GM12892 (cell line): ENCODE measurements at regions not wholly inside any gene's neighbourhood (a gene's known extent, or its start where the extent isn't known, plus 50 kb on each side); places are given as distances from the start of the nearest gene placed in this dataset.
"Not testable (repeated sequence)": the region's sequence is repeated elsewhere in the genome, so short reads cannot be mapped to it uniquely, and the experiment has no call there.

Source experiments
- DNase-seq: peaks from one replicate; pipeline ENCODE4 v3.0.0; 2011; ENCODE audit not compliant: insufficient read length
- FAIRE-seq: peaks from 2 replicates; lab custom pipeline; 2011; peaks lifted over from hg19 to GRCh38; lab: Jason Lieb, UNC
- POLR2A ChIP-seq: IDR thresholded peaks from 2 replicates; pipeline ENCODE4 v1.6.1; 2011; ENCODE audit warnings: low read depth, low read length, control low read depth
- POLR2AphosphoS5 ChIP-seq: IDR thresholded peaks from 2 replicates; pipeline ENCODE4 v1.6.1; 2011; ENCODE audit warnings: low read depth, low read length, control low read depth
- TAF1 ChIP-seq: IDR thresholded peaks from 2 replicates; pipeline ENCODE4 v1.6.1; 2011; ENCODE audit warnings: low read depth, mild to moderate bottlenecking, control low read depth, low read length, borderline replicate concordance

DNA sequence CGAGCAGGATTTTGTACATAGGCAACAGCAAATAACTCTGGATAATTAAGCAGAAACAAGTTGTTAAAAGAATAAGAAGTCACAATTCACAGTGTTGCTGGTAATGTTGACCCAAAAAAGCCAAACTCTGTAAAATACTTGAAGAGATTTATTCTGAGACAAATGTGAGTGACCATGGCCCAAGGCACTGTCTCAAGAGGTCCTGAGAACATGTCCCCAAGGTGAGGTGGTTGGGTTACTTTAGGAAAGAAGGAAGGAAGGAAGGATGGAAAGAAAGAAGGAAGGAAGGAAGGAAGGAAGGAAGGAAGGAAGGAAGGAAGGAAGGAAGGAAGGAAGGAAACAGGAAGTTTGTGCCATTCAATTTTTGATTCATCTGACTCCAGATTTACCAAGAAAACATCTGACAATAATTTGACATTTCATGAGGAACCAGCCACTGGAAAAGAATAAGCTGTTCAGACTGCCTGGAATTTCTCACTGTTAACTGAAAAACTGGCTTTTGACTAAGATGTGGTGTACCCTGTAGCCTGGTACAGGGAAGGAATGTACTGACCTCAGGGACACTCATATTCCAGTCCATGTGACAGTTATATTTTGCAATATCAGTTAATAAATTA lies 295.9 kb upstream of the TNC start:
- FAIRE-seq (no peak), DNase-seq (no peak)
- TF ChIP-seq POLR2AphosphoS5 (no peak), POLR2A (no peak), TAF1 (no peak)

GRCh38 chr9:115414561-115414960 lies 296.6 kb upstream of the TNC start:
- TF ChIP-seq POLR2A (no peak), POLR2AphosphoS5 (no peak), TAF1 (no peak)
- no peak for DNase-seq
- no peak for FAIRE-seq

GRCh38 chr9:115415450-115415849 lies 297.5 kb upstream of the TNC start:
- DNase-seq (no peak), FAIRE-seq (no peak)
- TF ChIP-seq TAF1 (no peak), POLR2AphosphoS5 (no peak), POLR2A (no peak)

DNA sequence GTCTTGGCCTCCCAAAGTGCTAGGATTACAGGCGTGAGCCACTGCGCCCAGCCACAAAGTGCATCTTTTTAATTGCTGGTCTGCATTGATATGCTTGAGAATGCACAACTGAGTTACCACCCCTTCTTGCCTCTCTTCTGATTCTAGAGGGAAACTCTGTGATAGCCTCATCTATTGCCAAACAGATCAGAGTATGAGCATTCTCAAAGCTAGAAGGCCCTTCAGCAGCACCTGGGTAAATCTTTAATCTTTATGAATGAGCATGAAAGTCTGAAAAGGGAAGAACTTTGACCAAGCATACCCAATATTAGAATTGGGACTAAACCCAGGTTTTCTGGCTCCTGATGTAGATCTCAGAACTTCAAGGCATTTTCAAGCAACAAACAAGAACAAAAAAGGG lies 298.3 kb upstream of the TNC start:
- TF ChIP-seq TAF1 (no peak), POLR2AphosphoS5 (no peak), POLR2A (no peak)
- no peak for FAIRE-seq
- no peak for DNase-seq

DNA sequence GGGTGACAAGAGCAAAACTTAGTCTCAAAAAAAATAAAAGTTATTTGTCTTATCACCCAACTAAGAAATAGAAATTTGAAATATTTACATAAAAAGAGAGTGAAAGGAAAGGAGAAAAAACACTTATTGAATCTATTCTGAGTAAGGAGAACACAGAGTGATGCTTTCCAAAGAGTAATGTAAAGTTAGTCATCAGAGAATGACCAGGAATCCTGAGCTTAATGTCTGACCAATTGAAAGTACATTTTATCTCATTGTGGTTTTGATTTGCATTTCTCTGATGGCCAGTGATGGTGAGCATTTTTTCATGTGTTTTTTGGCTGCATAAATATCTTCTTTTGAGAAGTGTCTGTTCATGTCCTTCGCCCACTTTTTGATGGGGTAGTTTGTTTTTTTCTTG lies 300.2 kb upstream of the TNC start:
- FAIRE-seq, DNase-seq: not testable (repeated sequence)

DNA sequence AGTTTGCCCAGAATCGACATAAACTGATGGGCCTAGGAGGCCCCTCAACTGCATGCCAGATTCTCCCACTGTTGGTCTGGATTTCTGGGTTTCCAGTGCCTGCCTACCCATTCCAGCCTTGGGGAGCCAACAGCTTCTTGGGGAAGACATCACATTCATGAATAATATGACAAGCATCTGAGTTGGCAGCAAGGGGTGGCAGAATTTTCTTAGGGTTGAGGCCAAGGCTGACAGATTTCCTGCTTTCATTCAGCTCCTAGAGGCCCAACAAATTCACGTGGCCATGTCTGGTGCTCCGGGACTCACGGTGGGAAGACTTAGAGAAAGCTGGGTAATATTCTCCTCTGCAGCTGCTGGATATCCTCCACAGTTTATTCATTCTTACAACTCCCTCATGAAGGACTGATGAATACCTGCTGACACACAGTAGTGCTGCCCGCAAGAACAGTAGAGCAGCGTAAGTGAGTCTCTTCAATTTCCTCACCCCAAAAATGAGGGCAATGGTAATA lies 305.0 kb upstream of the TNC start:
- DNase-seq (no peak), FAIRE-seq (no peak)
- TF ChIP-seq POLR2AphosphoS5 = no peak
- no peak for TF ChIP-seq POLR2A
- TF ChIP-seq TAF1 = no peak

GRCh38 chr9:115423646-115424045 lies 305.7 kb upstream of the TNC start:
- DNase-seq (no peak), FAIRE-seq (no peak)
- no peak for TF ChIP-seq TAF1
- TF ChIP-seq POLR2A = no peak
- TF ChIP-seq POLR2AphosphoS5 = no peak

DNA sequence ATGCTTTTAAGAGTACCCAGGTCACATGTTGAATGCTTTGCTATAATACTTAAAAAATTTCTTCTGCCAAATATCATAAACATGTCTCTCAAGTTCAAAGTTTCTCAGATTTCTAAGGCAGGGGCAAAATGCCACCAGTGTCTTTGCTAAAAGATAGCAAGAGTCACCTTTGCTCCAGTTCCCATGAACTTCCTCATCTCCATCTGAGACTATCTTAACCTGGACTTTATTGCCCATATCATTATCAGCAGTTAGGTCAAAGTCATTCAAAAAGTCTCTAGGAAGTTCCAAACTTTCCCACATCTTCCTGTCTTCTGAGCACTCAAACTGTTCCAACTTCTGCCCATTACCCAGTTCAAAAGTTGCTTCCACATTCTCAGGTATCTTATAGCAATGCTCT lies 307.6 kb upstream of the TNC start:
- TF ChIP-seq POLR2AphosphoS5 (no peak), POLR2A (no peak), TAF1 (no peak)
- FAIRE-seq (no peak), DNase-seq (no peak)

- DNase-seq (no peak), FAIRE-seq (no peak)
- TF ChIP-seq TAF1 = no peak
- no peak for TF ChIP-seq POLR2A
- TF ChIP-seq POLR2AphosphoS5 = no peak
Observed at GRCh38 chr9:115437418-115437817, 319.5 kb upstream of the TNC start.

GRCh38 chr9:115439641-115440040 lies 321.7 kb upstream of the TNC start:
- TF ChIP-seq POLR2A = no peak
- no peak for TF ChIP-seq POLR2AphosphoS5
- TF ChIP-seq TAF1 = no peak
- DNase-seq (no peak), FAIRE-seq (no peak)

DNA sequence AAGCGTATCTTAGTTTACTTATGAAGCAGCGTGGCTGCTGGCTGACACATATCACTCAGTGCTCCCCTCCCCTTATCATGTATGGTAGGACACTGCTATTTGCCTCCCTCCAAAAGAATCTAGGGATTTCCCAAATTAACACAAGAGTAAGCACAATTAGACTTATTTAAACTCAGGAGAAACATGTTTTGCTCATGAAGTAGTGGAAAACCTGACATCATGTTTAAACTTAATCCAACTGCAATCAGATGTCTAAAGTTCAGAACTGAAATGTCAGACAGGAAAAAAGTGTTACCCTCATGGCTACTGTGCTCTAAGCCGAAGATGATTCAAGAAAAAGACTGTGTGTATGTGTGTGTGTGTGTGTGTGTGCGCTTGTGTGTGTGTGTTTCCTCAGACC lies 324.1 kb upstream of the TNC start:
- DNase-seq = no peak
- TF ChIP-seq POLR2AphosphoS5 (no peak), TAF1 (no peak), POLR2A (no peak)
- no peak for FAIRE-seq

DNA sequence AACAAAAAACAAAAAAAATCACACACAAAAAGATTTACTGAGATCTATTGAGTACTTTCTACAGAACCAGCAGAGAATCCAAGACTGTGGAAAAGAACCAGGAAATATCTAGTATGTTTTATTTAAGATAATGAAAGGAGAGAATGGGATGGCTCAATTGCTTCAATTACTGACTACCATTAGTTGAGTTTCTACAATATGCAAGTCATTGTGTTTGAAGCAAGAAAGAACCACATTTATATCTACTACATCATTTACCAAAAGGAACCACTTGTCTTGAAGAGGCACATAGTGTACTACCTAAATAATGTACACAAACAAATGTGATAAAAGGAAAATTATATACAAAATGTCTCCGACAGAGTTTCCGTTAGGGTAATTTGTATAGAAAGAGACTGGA lies 325.9 kb upstream of the TNC start:
- TF ChIP-seq TAF1 = no peak
- FAIRE-seq (no peak), DNase-seq (no peak)
